Activated naive CD8-positive, alpha-beta T cell treated with anti-CD3 and anti-CD28 coated beads for 36 hours (primary cell): ENCODE measurements at regions not wholly inside any gene's neighbourhood (a gene's known extent, or its start where the extent isn't known, plus 50 kb on each side); places are given as distances from the start of the nearest gene placed in this dataset.
"Not testable (repeated sequence)": the region's sequence is repeated elsewhere in the genome, so short reads cannot be mapped to it uniquely, and the experiment has no call there.

Experiments used
- DNase-seq: peaks from one replicate; pipeline ENCODE4 v3.0.0; 2021
- H3K27ac Mint-ChIP-seq: one replicate; pipeline ENCODE4 v1.8.0; 2022; ENCODE audit warnings: mild to moderate bottlenecking, moderate library complexity, mixed read lengths
- H3K27me3 Mint-ChIP-seq: one replicate; pipeline ENCODE4 v1.8.0; 2022; ENCODE audit warnings: mild to moderate bottlenecking, mixed read lengths
- H3K36me3 Mint-ChIP-seq: one replicate; pipeline ENCODE4 v1.8.0; 2021; ENCODE audit warnings: mild to moderate bottlenecking, mixed read lengths
- H3K4me1 Mint-ChIP-seq: one replicate; pipeline ENCODE4 v1.8.0; 2021; ENCODE audit warnings: mixed read lengths
- H3K4me3 Mint-ChIP-seq: one replicate; pipeline ENCODE4 v1.8.0; 2022; ENCODE audit warnings: mild to moderate bottlenecking, moderate library complexity, mixed read lengths
- H3K9me3 Mint-ChIP-seq: one replicate; pipeline ENCODE4 v1.8.0; 2022; ENCODE audit warnings: mixed read lengths

- Mint-ChIP-seq H3K4me1 (no peaks in the 10 kb centered on the region), H3K9me3 (peaks cover 3% of the 10 kb centered on the region), H3K4me3 (no peak overlapping the region), H3K36me3 (no peaks in the 10 kb centered on the region), H3K27ac (no peak overlapping the region), H3K27me3 (peaks cover 8% of the 10 kb centered on the region)
- no peak for DNase-seq
These were observed 225.7 kb downstream of the PHLDA1 start for GRCh38 chr12:75805905-75806304.

- H3K4me3 Mint-ChIP-seq: no peak overlapping the region
- no peaks in the 10 kb centered on the region for H3K36me3 Mint-ChIP-seq
- H3K27me3 Mint-ChIP-seq: peaks cover 8% of the 10 kb centered on the region
- no peaks in the 10 kb centered on the region for H3K4me1 Mint-ChIP-seq
- no peak overlapping the region for H3K27ac Mint-ChIP-seq
- DNase-seq: no peak
- peaks cover 3% of the 10 kb centered on the region for H3K9me3 Mint-ChIP-seq
These were observed 226.3 kb downstream of the PHLDA1 start for GRCh38 chr12:75805320-75805719.

DNA sequence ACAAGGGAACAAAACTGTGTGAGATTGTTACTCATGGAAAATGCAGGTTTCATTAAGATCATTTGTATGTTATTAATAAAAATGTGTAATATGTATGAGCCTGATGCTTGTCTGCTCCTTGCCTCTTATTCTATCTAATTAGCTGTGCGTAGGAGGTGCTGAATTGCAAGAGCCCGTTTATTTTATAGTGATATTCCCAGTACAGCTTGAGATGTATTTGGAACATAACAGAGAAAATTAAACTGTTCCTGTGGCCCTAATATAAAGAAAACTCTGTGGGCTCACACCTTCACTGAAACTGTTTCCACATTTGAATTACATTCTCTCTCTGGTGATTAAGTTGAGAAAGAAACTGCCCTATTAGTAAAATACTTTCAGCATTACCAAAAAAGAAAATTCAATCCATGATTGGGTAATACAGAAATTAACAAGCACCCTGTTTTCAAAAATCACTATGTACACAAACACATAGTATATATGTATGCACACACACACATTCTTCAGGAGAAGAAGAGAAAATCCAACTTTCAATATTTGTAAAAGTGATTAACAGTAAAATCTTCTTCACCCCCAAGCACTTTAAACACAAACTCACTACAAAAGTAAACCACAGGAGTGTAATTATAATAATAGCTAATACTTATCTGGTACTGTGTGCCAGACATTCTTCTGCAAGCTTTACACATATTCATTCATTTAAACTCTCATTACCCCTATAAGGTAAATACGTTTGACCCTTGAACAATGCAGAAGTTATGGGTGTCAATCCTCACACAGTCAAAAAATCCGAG, 233.2 kb downstream of the PHLDA1 start:
- Mint-ChIP-seq H3K9me3 (no peaks in the 10 kb centered on the region), H3K4me1 (no peaks in the 10 kb centered on the region), H3K27me3 (peaks cover 32% of the 10 kb centered on the region), H3K36me3 (no peaks in the 10 kb centered on the region), H3K27ac (no peak overlapping the region), H3K4me3 (no peak overlapping the region)
- no peak for DNase-seq

GRCh38 chr12:75795125-75795524, 236.5 kb downstream of the PHLDA1 start:
- Mint-ChIP-seq H3K27ac (no peak overlapping the region), H3K9me3 (no peaks in the 10 kb centered on the region), H3K36me3 (no peaks in the 10 kb centered on the region), H3K4me3 (no peak overlapping the region), H3K27me3 (peaks cover 41% of the 10 kb centered on the region), H3K4me1 (peaks cover 23% of the 10 kb centered on the region)
- no peak for DNase-seq

GRCh38 chr12:75792687-75793086, 238.9 kb downstream of the PHLDA1 start:
- H3K27me3 Mint-ChIP-seq: peaks cover 36% of the 10 kb centered on the region
- H3K4me3 Mint-ChIP-seq: no peak overlapping the region
- H3K27ac Mint-ChIP-seq: no peak overlapping the region
- no peaks in the 10 kb centered on the region for H3K9me3 Mint-ChIP-seq
- H3K36me3 Mint-ChIP-seq: no peaks in the 10 kb centered on the region
- DNase-seq: no peak
- peaks cover 27% of the 10 kb centered on the region for H3K4me1 Mint-ChIP-seq

GRCh38 chr12:75790219-75790618, 241.4 kb downstream of the PHLDA1 start:
- Mint-ChIP-seq H3K27me3 (peaks cover 24% of the 10 kb centered on the region), H3K4me1 (peaks cover 27% of the 10 kb centered on the region), H3K4me3 (peak overlapping the region; percentile 14), H3K27ac (peak overlapping the region; percentile 73), H3K9me3 (no peaks in the 10 kb centered on the region), H3K36me3 (no peaks in the 10 kb centered on the region)
- no peak for DNase-seq

DNA sequence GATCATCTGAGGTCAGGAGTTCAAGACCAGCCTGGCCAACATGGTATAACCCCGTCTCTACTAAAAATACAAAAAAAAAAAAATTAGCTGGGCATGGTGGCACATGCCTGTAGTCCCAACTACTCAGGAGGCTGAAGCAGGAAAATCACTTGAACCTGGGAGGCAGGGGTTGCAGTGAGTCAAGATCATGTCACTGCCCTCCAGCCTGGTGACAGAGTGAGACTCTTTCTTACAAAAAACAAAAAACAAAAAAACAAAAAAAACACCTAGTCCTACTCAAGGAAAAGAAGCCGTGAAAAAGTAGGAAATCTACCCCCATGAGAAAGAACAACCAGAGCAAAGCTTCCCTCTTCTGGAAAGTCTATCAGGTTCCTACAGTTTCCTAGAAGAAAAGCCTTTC, 244.4 kb downstream of the PHLDA1 start:
- not testable (repeated sequence) for H3K4me3 Mint-ChIP-seq

GRCh38 chr12:75786070-75786469, 245.5 kb downstream of the PHLDA1 start:
- Mint-ChIP-seq H3K36me3 (no peaks in the 10 kb centered on the region), H3K4me3 (no peak overlapping the region), H3K4me1 (peaks cover 20% of the 10 kb centered on the region), H3K27me3 (peaks cover under 1% of the 10 kb centered on the region), H3K9me3 (no peaks in the 10 kb centered on the region), H3K27ac (no peak overlapping the region)
- no peak for DNase-seq

More for the DNA sequence above, 244.4 kb downstream of the PHLDA1 start:
- H3K36me3 Mint-ChIP-seq, DNase-seq, H3K27me3 Mint-ChIP-seq, H3K27ac Mint-ChIP-seq, H3K9me3 Mint-ChIP-seq: not testable (repeated sequence)
- H3K4me1 Mint-ChIP-seq: peaks cover 25% of the 10 kb centered on the region

GRCh38 chr12:75784591-75784990, 247.0 kb downstream of the PHLDA1 start:
- Mint-ChIP-seq H3K4me3 (no peak overlapping the region), H3K4me1 (peaks cover 8% of the 10 kb centered on the region), H3K27me3 (peaks cover 13% of the 10 kb centered on the region), H3K9me3 (no peaks in the 10 kb centered on the region), H3K36me3 (no peaks in the 10 kb centered on the region), H3K27ac (no peak overlapping the region)
- DNase-seq: no peak

DNA sequence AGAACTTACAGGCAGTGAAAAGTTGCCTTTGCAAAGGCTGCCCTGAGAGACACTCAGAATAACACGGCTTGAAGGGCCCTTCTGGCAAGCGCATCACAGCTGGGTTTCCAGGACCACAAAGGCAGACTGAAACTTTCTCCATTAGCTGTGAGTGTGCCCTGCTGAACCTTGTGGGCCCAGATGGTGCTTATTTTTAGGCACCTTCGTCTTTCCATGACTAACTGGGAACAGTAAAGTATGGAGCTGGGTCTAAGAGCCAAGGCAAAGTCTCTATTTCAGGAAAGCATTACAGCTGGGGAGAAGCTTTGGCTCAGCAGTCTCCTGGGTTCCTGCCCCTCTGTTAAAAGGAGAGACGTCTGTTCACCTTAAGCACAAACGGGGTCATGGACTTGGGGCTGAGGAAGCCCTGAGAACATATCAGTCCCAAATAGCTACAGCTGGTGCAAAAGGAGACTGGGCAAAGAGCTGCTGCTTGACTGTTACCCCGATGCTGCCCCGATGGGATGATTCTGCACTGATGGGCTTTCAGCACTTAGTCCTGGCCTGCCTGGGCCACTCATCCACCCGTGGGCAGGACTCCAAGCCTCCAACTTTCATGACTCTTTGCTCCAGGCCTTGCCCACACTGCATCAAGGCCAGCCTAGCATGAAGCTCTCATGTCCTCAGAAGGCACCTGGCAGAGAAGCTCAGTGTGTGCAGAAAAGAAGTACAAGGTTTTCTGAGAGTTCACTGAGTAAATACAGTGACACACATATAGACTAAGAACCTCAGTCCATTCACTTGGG, 248.3 kb downstream of the PHLDA1 start:
- Mint-ChIP-seq H3K27me3 (peaks cover 14% of the 10 kb centered on the region), H3K36me3 (no peaks in the 10 kb centered on the region), H3K4me3 (no peak overlapping the region), H3K4me1 (peaks cover 8% of the 10 kb centered on the region), H3K27ac (no peak overlapping the region), H3K9me3 (no peaks in the 10 kb centered on the region)
- no peak for DNase-seq

- Mint-ChIP-seq H3K27ac (no peak overlapping the region), H3K4me1 (peaks cover 8% of the 10 kb centered on the region), H3K27me3 (peaks cover 14% of the 10 kb centered on the region), H3K36me3 (no peaks in the 10 kb centered on the region), H3K4me3 (no peak overlapping the region), H3K9me3 (no peaks in the 10 kb centered on the region)
- DNase-seq: no peak
These were observed 249.5 kb downstream of the PHLDA1 start for GRCh38 chr12:75782069-75782581.

- peaks cover 14% of the 10 kb centered on the region for H3K27me3 Mint-ChIP-seq
- no peak overlapping the region for H3K4me3 Mint-ChIP-seq
- H3K36me3 Mint-ChIP-seq: no peaks in the 10 kb centered on the region
- H3K27ac Mint-ChIP-seq: no peak overlapping the region
- H3K4me1 Mint-ChIP-seq: peaks cover 8% of the 10 kb centered on the region
- no peaks in the 10 kb centered on the region for H3K9me3 Mint-ChIP-seq
- no peak for DNase-seq
These were observed 250.0 kb downstream of the PHLDA1 start for GRCh38 chr12:75781532-75782046.

GRCh38 chr12:75779891-75780496, 251.6 kb downstream of the PHLDA1 start:
- DNase-seq: no peak
- Mint-ChIP-seq H3K27ac (no peak overlapping the region), H3K4me3 (no peak overlapping the region), H3K36me3 (no peaks in the 10 kb centered on the region), H3K9me3 (no peaks in the 10 kb centered on the region), H3K27me3 (peaks cover 14% of the 10 kb centered on the region), H3K4me1 (peaks cover 7% of the 10 kb centered on the region)

DNA sequence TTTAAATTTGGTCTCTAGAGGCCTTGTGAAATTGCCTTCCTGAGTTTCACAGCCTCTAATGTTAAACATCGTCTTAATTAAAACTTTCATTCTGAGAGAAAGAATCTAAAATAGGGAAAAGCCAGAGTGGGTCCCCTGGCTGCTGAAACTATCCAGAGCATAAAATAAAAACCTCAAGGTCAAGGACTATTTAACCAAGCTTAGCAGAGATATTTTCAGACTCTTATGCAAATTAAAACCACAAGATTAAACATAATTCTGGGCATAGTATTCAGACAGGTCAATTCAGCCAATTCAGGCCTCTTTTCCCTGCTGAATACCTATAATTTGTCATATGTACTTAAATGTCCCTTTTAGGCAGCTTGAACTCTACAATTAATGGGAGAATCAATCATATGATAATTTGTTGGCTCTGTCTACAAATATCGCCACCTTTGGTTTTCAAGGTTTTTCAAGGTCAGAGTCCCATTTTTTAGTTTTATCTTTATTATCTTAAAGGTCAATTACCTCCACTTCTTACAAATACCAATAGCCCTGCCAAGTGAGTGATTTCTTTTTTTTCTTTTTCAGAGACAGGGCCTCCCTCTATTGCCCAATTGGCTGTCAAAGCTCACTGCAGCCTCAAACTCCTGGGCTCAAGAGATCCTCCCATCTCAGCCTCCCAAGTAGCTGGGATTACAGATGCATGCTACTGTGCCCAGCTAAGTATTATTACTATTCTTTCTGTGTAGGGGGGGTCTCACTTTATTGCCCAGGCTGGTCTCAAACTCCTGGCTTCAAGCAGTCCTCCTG, 257.1 kb downstream of the PHLDA1 start:
- H3K9me3 Mint-ChIP-seq: no peaks in the 10 kb centered on the region
- H3K4me3 Mint-ChIP-seq: no peak overlapping the region

More for the DNA sequence above, 257.1 kb downstream of the PHLDA1 start:
- H3K4me1 Mint-ChIP-seq: peaks cover 3% of the 10 kb centered on the region
- H3K27ac Mint-ChIP-seq: no peak overlapping the region
- H3K36me3 Mint-ChIP-seq: no peaks in the 10 kb centered on the region
- peaks cover 4% of the 10 kb centered on the region for H3K27me3 Mint-ChIP-seq
- no peak for DNase-seq
